H1 (cell line): ENCODE measurements at regions not wholly inside any gene's neighbourhood (a gene's known extent, or its start where the extent isn't known, plus 50 kb on each side); places are given as distances from the start of the nearest gene placed in this dataset.

ENCODE experiments used
- CTCF ChIA-PET: fragments of 300-600 bp; sonication (Branson Sonifier 250); formaldehyde crosslinking; loops from one replicate; lab custom pipeline; 2021; ENCODE audit not compliant: partially characterized antibody; lab: Charles Lee
- POLR2A ChIA-PET: fragments of 300-600 bp; sonication (Branson Sonifier 250); formaldehyde crosslinking; loops from one replicate; lab custom pipeline; 2021; ENCODE audit warnings: inconsistent platforms; ENCODE audit not compliant: partially characterized antibody; lab: Charles Lee
- DNase-seq, 2 experiments: peaks; one replicate each; pipeline versions ENCODE4 v3.0.0 to v3.0.0-alpha.2; 2010 to 2022; ENCODE audit warnings: low spot score in 2 of 2, low read depth in 1 of 2, mixed read lengths in 1 of 2
- FAIRE-seq: peaks from 2 replicates; lab custom pipeline; 2011; peaks lifted over from hg19 to GRCh38; lab: Jason Lieb, UNC
- H2AFZ ChIP-seq: 2 replicates; pipeline ENCODE4 v1.8.1; 2012; ENCODE audit warnings: low read length, inconsistent platforms
- H2AK5ac ChIP-seq: 2 replicates; pipeline ENCODE4 v1.6.1; 2013; ENCODE audit warnings: low read depth, low read length
- H2BK120ac ChIP-seq: replicated peaks from 2 replicates; pipeline ENCODE3; 2013; ENCODE audit warnings: low read depth, low read length, inconsistent platforms
- H2BK12ac ChIP-seq: 2 replicates; pipeline ENCODE4 v1.6.1; 2013; ENCODE audit warnings: low read depth, low read length
- H2BK15ac ChIP-seq: 2 replicates; pipeline ENCODE4 v1.6.1; 2013; ENCODE audit warnings: low read length
- H2BK20ac ChIP-seq: 2 replicates; pipeline ENCODE4 v1.6.1; 2013; ENCODE audit warnings: low read length
- H2BK5ac ChIP-seq: 2 replicates; pipeline ENCODE4 v1.6.1; 2013; ENCODE audit warnings: low read depth, low read length
- H3K14ac ChIP-seq: 2 replicates; pipeline ENCODE4 v1.6.1; 2013; ENCODE audit warnings: inconsistent platforms; ENCODE audit not compliant: insufficient read length
- H3K18ac ChIP-seq: 2 replicates; pipeline ENCODE4 v1.6.1; 2013; ENCODE audit warnings: low read length; ENCODE audit errors: extremely low read depth
- H3K23ac ChIP-seq: 2 replicates; pipeline ENCODE4 v1.6.1; 2013; ENCODE audit warnings: inconsistent platforms; ENCODE audit not compliant: insufficient read length
- H3K23me2 ChIP-seq: 2 replicates; pipeline ENCODE4 v1.6.1; 2013; ENCODE audit warnings: low read depth, low read length
- H3K27ac ChIP-seq: 2 replicates; pipeline ENCODE4 v1.6.1; 2011; ENCODE audit warnings: low read depth, low read length, inconsistent platforms
- H3K27me3 ChIP-seq, 4 experiments: replicated peaks in 1 of 4; 1 replicate in 1 of 4; 2 replicates in 3 of 4; pipeline versions ENCODE4 v1.6.1 to v1.8.1; 2011 to 2013; ENCODE audit warnings: low read length in 3 of 4, mild to moderate bottlenecking in 3 of 4, inconsistent platforms in 2 of 4, mixed read lengths in 2 of 4, moderate library complexity in 1 of 4; ENCODE audit not compliant: control insufficient read depth in 3 of 4, insufficient read depth in 3 of 4; ENCODE audit errors: extremely low read depth in 1 of 4
- H3K36me3 ChIP-seq, 4 experiments: 2 replicates each; pipeline versions ENCODE4 v1.6.1 to v1.8.1; 2011 to 2013; ENCODE audit warnings: mild to moderate bottlenecking in 4 of 4, low read length in 3 of 4, moderate library complexity in 2 of 4, control low read depth in 1 of 4, inconsistent platforms in 1 of 4; ENCODE audit not compliant: insufficient read depth in 4 of 4, control insufficient read depth in 2 of 4
- H3K4ac ChIP-seq: replicated peaks from 2 replicates; pipeline ENCODE3; 2013; ENCODE audit warnings: low read length, low read depth, mixed read lengths, inconsistent platforms; ENCODE audit not compliant: insufficient read length
- H3K4me1 ChIP-seq, 4 experiments: replicated peaks in 1 of 4; 1 replicate in 1 of 4; 2 replicates in 3 of 4; pipeline versions ENCODE4 v1.6.1 to v1.8.1; 2011 to 2013; ENCODE audit warnings: low read length in 3 of 4, inconsistent platforms in 2 of 4, mixed read lengths in 1 of 4; ENCODE audit not compliant: insufficient read depth in 4 of 4, control insufficient read depth in 3 of 4
- H3K4me2 ChIP-seq, 2 experiments: 2 replicates each; pipeline versions ENCODE4 v1.6.1 to v1.8.1; 2011 to 2013; ENCODE audit warnings: low read depth in 2 of 2, low read length in 2 of 2, control low read depth in 1 of 2, inconsistent platforms in 1 of 2, mild to moderate bottlenecking in 1 of 2; ENCODE audit not compliant: insufficient read depth in 1 of 2
- H3K4me3 ChIP-seq, 4 experiments: fragments of 200-600, 300-600 bp in 1 of 4; sonication (generic), shearing (Covaris generic), sonication (Bioruptor Twin) in 1 of 4; 2 replicates each; pipeline versions ENCODE4 v1.5.1 to v1.8.1; 2011 to 2016; ENCODE audit warnings: low read length in 4 of 4, low read depth in 3 of 4, control low read depth in 2 of 4, inconsistent platforms in 2 of 4, mild to moderate bottlenecking in 2 of 4, mixed read lengths in 1 of 4, moderate library complexity in 1 of 4; ENCODE audit not compliant: insufficient read depth in 2 of 4; ENCODE audit errors: extremely low read depth in 1 of 4
- H3K56ac ChIP-seq: replicated peaks from 2 replicates; pipeline ENCODE3; 2013; ENCODE audit warnings: low read depth, mild to moderate bottlenecking, mixed read lengths, low read length, inconsistent platforms; ENCODE audit not compliant: insufficient read length
- H3K79me1 ChIP-seq: 2 replicates; pipeline ENCODE4 v1.6.1; 2013; ENCODE audit warnings: low read depth, low read length, control low read depth
- H3K79me2 ChIP-seq, 2 experiments: 2 replicates each; pipeline versions ENCODE4 v1.6.1 to v1.8.1; 2012 to 2013; ENCODE audit warnings: low read length in 2 of 2, mild to moderate bottlenecking in 2 of 2, inconsistent platforms in 1 of 2; ENCODE audit not compliant: insufficient read depth in 2 of 2, control insufficient read depth in 1 of 2
- H3K9ac ChIP-seq, 4 experiments: replicated peaks in 1 of 4; 1 replicate in 1 of 4; 2 replicates in 3 of 4; pipeline versions ENCODE4 v1.6.1 to v1.8.1; 2011 to 2013; ENCODE audit warnings: low read depth in 3 of 4, low read length in 3 of 4, control low read depth in 2 of 4, mild to moderate bottlenecking in 2 of 4, moderate library complexity in 2 of 4, inconsistent platforms in 1 of 4; ENCODE audit errors: extremely low read depth in 1 of 4
- H3K9me3 ChIP-seq, 2 experiments: 2 replicates each; pipeline versions ENCODE4 v1.6.1 to v1.8.1; 2012 to 2013; ENCODE audit warnings: mild to moderate bottlenecking in 2 of 2, moderate library complexity in 2 of 2, control low read depth in 1 of 2, inconsistent platforms in 1 of 2, low read depth in 1 of 2, low read length in 1 of 2, mixed read lengths in 1 of 2; ENCODE audit not compliant: insufficient read depth in 2 of 2
- H4K20me1 ChIP-seq, 2 experiments: replicated peaks in 1 of 2; 2 replicates each; pipeline versions ENCODE3 to v1.8.1; 2011 to 2013; ENCODE audit warnings: inconsistent platforms in 2 of 2, low read length in 2 of 2, mild to moderate bottlenecking in 1 of 2; ENCODE audit not compliant: insufficient read depth in 2 of 2, control insufficient read depth in 1 of 2
- H4K5ac ChIP-seq: 2 replicates; pipeline ENCODE4 v1.6.1; 2013; ENCODE audit warnings: low read length, low read depth, mixed read lengths, inconsistent platforms; ENCODE audit not compliant: insufficient read length
- H4K8ac ChIP-seq: 2 replicates; pipeline ENCODE4 v1.8.0; 2013; ENCODE audit warnings: mild to moderate bottlenecking, moderate library complexity, low read length, inconsistent platforms; ENCODE audit not compliant: insufficient read depth; ENCODE audit errors: extremely low read depth
- H4K91ac ChIP-seq: replicated peaks from 2 replicates; pipeline ENCODE3; 2013; ENCODE audit warnings: low read length, mixed read lengths, inconsistent platforms; ENCODE audit not compliant: insufficient read length
- KDM4A ChIP-seq: IDR thresholded peaks from one replicate; pipeline ENCODE4 v1.7.1; 2012; ENCODE audit warnings: low read depth, mild to moderate bottlenecking, moderate library complexity, low read length, inconsistent platforms; ENCODE audit not compliant: severe bottlenecking
- PHF8 ChIP-seq: fragments of 200-600 bp; sonication (generic); conservative IDR thresholded peaks from 2 replicates; pipeline ENCODE4 v1.7.1; 2012; ENCODE audit warnings: low read depth, mild to moderate bottlenecking, inconsistent platforms, low read length, moderate library complexity
- WGBS, 2 experiments: shearing (Covaris generic) in 1 of 2; methylation state at CpG; one replicate each; pipeline versions ENCODE4 v1.1.6 to v1.1.7; 2013 to 2015; ENCODE audit warnings: low lambda C conversion rate in 2 of 2, mixed read lengths in 2 of 2, inconsistent platforms in 1 of 2, low coverage in 1 of 2, missing lambda C conversion rate in 1 of 2; ENCODE audit not compliant: insufficient replicate concordance in 2 of 2, insufficient coverage in 1 of 2, insufficient read length in 1 of 2; ENCODE audit errors: extremely low coverage in 1 of 2, missing lambda C conversion rate in 1 of 2; 5-methylcytosine and 5-hydroxymethylcytosine counted together

DNA sequence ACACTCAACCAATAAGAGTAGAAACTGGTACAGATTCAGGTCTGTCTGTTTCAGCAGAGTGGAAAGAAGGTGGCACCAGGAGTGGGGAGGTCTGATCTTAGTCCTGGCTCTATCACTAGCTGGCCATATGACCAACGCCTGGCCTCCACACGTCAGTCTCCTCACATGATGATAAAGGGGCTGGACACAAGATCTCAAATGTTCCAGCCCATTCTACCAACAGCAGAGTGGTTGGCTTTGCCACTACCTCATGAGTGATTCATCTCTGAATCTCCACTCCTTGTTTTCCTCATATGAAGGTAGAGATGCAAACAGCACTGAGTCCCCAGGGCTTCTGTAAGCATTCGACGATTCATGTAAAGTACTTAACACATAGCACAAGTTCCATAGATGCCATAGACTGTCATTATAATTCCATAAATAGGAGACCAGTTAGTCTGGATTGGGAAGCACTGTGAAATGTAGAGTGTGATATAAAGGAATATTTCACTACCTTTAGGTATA lies 281.9 kb upstream of the ASIC2 start:
- H3K79me2 ChIP-seq = no peaks in the 10 kb centered on the region

More for the DNA sequence above, 281.9 kb upstream of the ASIC2 start:
- Histone ChIP-seq H4K20me1 (no peaks in the 10 kb centered on the region), H4K91ac (no peak overlapping the region), H2BK15ac (no peak overlapping the region), H2BK20ac (no peak overlapping the region), H4K8ac (no peak overlapping the region; the same call in 1 of the 2 replicates), H2BK12ac (no peak overlapping the region), H3K4me3 (no peak overlapping the region), H3K4me2 (no peak overlapping the region), H3K14ac (no peak overlapping the region), H2BK120ac (no peak overlapping the region), H3K27ac (no peak overlapping the region), H3K23me2 (no peaks in the 10 kb centered on the region), H3K27me3 (0 out of 7 replicates have a peak, but pooled peaks cover 0 to 3% (median 0%) of the 10 kb centered on the region in 4 experiments), H3K9me3 (no peaks in the 10 kb centered on the region), H3K56ac (no peak overlapping the region), H2AFZ (no peak overlapping the region), H3K36me3 (no peaks in the 10 kb centered on the region), H3K4ac (no peak overlapping the region), H2AK5ac (no peak overlapping the region), H3K18ac (no peak overlapping the region), H3K23ac (no peak overlapping the region), H3K9ac (no peak overlapping the region), H3K4me1 (no peaks in the 10 kb centered on the region; a peak in 1 of 7 replicates), H3K79me1 (no peaks in the 10 kb centered on the region), H2BK5ac (no peak overlapping the region), H4K5ac (no peak overlapping the region)
- WGBS, 2 experiments = 91% methylated on average over 4 of the region's 4 CpGs; no CpG with 5 or more reads in 1 of the 2 experiments
- ChIA-PET POLR2A (no interaction called here), CTCF (interaction anchor here (1.4 kb wide), 1 partner anchor 30 kb away, joined by 3 read pairs; no protein-coding TSS in a partner anchor)
- DNase-seq (no peak), FAIRE-seq (no peak)
- TF ChIP-seq PHF8 = no peak
- TF ChIP-seq KDM4A = no peak
